AG04450 (cell line): ENCODE measurements at regions not wholly inside any gene's neighbourhood (a gene's known extent, or its start where the extent isn't known, plus 50 kb on each side); places are given as distances from the start of the nearest gene placed in this dataset.

Experiments used
- CTCF ChIA-PET: fragments of 300-600, 350-600 bp; formaldehyde crosslinking; extraction: SDS; loops from one replicate; lab custom pipeline; 2022; ENCODE audit warnings: antibody characterized with exemption, inconsistent platforms; lab: Charles Lee
- POLR2A ChIA-PET: fragments of 350-600 bp; formaldehyde crosslinking; extraction: SDS; loops from one replicate; lab custom pipeline; 2021; ENCODE audit warnings: antibody characterized with exemption, inconsistent platforms; lab: Yijun Ruan, JAX
- DNase-seq: peaks from one replicate; pipeline ENCODE4 v3.0.0-alpha.2; 2011; ENCODE audit warnings: low read depth, low spot score
- H3K27ac ChIP-seq: one replicate; pipeline ENCODE4 v1.5.1; 2012; ENCODE audit warnings: low read depth, low read length, control low read depth
- H3K27me3 ChIP-seq: one replicate; pipeline ENCODE4 v1.6.0; 2012; ENCODE audit warnings: low read length; ENCODE audit not compliant: control insufficient read depth, insufficient read depth
- H3K4me3 ChIP-seq: 2 replicates; pipeline ENCODE4 v1.5.1; 2011; ENCODE audit warnings: mild to moderate bottlenecking, low read depth, low read length, control low read depth
- H3K9me3 ChIP-seq: 2 replicates; pipeline ENCODE4 v1.5.1; 2012; ENCODE audit warnings: low read length; ENCODE audit not compliant: control insufficient read depth, insufficient read depth
- CTCF ChIP-seq: IDR thresholded peaks from 2 replicates; pipeline ENCODE4 v1.5.1; 2011; ENCODE audit warnings: low read depth, low read length, control low read depth, inconsistent platforms

- no peaks in the 10 kb centered on the region for H3K27me3 ChIP-seq
- no peak for DNase-seq
- H3K27ac ChIP-seq: no peak overlapping the region
- no peak overlapping the region for H3K4me3 ChIP-seq
- CTCF ChIA-PET: no interaction called here
- peaks cover 12% of the 10 kb centered on the region; the same call in 1 of the 2 replicates for H3K9me3 ChIP-seq
- TF ChIP-seq CTCF: no peak
- POLR2A ChIA-PET: no interaction called here
Measured at GRCh38 chr1:239619190-239619589, 232.8 kb downstream of the CHRM3 start.

- POLR2A ChIA-PET: no interaction called here
- peaks cover 9% of the 10 kb centered on the region for H3K9me3 ChIP-seq
- H3K4me3 ChIP-seq: no peak overlapping the region
- no peak for DNase-seq
- no peaks in the 10 kb centered on the region for H3K27me3 ChIP-seq
- no peak for TF ChIP-seq CTCF
- H3K27ac ChIP-seq: peak overlapping the region; percentile 11
- CTCF ChIA-PET: no interaction called here
Measured at GRCh38 chr1:239630767-239631166, 244.4 kb downstream of the CHRM3 start.

GRCh38 chr1:239633432-239633831 lies 247.1 kb downstream of the CHRM3 start:
- CTCF ChIA-PET: interaction anchor here (0.6 kb wide), 1 partner anchor 567 kb away, joined by 3 read pairs; no protein-coding TSS in a partner anchor
- H3K27me3 ChIP-seq: no peaks in the 10 kb centered on the region
- TF ChIP-seq CTCF: no peak
- H3K4me3 ChIP-seq: no peak overlapping the region
- no peak overlapping the region for H3K27ac ChIP-seq
- no peak for DNase-seq
- POLR2A ChIA-PET: no interaction called here
- H3K9me3 ChIP-seq: peaks cover 9% of the 10 kb centered on the region

GRCh38 chr1:239635276-239635675 lies 248.9 kb downstream of the CHRM3 start:
- ChIA-PET POLR2A (no interaction called here), CTCF (no interaction called here)
- no peaks in the 10 kb centered on the region for H3K27me3 ChIP-seq
- H3K4me3 ChIP-seq: no peak overlapping the region
- TF ChIP-seq CTCF: no peak
- DNase-seq: no peak
- no peak overlapping the region for H3K27ac ChIP-seq
- H3K9me3 ChIP-seq: peaks cover 9% of the 10 kb centered on the region

- POLR2A ChIA-PET: no interaction called here
- Histone ChIP-seq H3K4me3 (no peak overlapping the region), H3K9me3 (peaks cover 4% of the 10 kb centered on the region; the same call in 1 of the 2 replicates), H3K27me3 (no peaks in the 10 kb centered on the region), H3K27ac (no peak overlapping the region)
- CTCF ChIA-PET: no interaction called here
- no peak for DNase-seq
- no peak for TF ChIP-seq CTCF
Measured at GRCh38 chr1:239636347-239636746, 250.0 kb downstream of the CHRM3 start.
